ENCODE measurements at regions not wholly inside any gene's neighbourhood (a gene's known extent, or its start where the extent isn't known, plus 50 kb on each side); places are given as distances from the start of the nearest gene placed in this dataset.

DNA sequence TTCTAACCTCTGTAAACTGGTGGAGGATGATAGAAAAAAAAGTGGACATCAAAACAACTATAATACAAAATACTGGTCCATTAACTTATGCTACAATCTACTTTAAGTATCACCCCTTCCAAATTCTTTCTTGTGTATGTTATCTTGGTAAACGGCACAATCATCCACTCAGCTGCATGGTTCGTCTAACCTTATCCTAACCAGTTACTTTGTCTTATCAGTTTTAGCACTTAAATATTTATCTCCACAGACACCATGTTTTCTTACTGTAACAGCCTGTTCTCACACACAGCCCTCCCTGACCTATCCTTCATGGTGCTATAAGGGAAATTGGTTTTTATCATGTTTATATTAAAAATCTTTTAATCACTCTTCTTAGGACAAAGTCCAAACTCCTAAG lies 157.2 kb downstream of the PTGER3 start:
- 29 to 54% methylated on average over 2 of the region's 2 CpGs for WGBS, 2 donors
- Histone ChIP-seq H3K27me3 (no peaks in the 10 kb centered on the region), H3K36me3 (ENCODE audit: low read depth, missing control alignments) (no peaks in the 10 kb centered on the region), H3K4me1 (no peaks in the 10 kb centered on the region), H3K9me3 (no peaks in the 10 kb centered on the region), H3K4me3 (no peak overlapping the region), H3K27ac (no peak overlapping the region)
- TF ChIP-seq CTCF (IDR thresholded peaks at IDR 0.05): no peak
- no peak for TF ChIP-seq POLR2A (IDR thresholded peaks at IDR 0.05)
- intact Hi-C loops (cut with DNase I; ENCODE audit: low total_unique reads): no loop called here
- DNase-seq: no peak

GRCh38 chr1:70891051-70891843 lies 156.4 kb downstream of the PTGER3 start:
- H3K36me3 ChIP-seq (ENCODE audit: low read depth, missing control alignments): no peaks in the 10 kb centered on the region
- no peak for DNase-seq
- H3K9me3 ChIP-seq: no peaks in the 10 kb centered on the region
- intact Hi-C loops (cut with DNase I; ENCODE audit: low total_unique reads): no loop called here
- H3K4me1 ChIP-seq: no peaks in the 10 kb centered on the region
- no peak overlapping the region for H3K4me3 ChIP-seq
- H3K27me3 ChIP-seq: no peaks in the 10 kb centered on the region
- H3K27ac ChIP-seq: no peak overlapping the region
- TF ChIP-seq CTCF (IDR thresholded peaks at IDR 0.05): no peak
- TF ChIP-seq POLR2A (IDR thresholded peaks at IDR 0.05): no peak

DNA sequence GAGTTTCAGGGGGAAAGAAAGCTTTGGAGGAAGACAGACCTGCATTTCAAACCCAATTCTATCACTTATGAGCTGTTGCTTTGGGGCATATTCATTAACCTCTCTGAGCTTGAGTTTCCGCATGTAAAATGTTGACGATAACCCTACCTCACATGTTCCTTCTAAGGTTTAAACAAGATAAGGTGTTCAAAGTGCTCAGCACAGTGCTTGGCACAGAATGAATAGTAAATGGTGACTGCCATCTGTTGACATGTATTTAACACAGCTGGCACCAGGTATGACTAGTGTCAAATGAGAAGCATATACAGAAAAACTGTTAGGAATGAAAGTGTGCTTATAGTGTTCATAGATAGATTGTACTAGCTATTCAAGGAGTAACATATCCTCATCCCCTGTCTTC lies 155.5 kb downstream of the PTGER3 start:
- WGBS, 2 donors: 96 to 98% methylated on average over 2 of the region's 2 CpGs
- no peak for DNase-seq
- no peak overlapping the region for H3K4me3 ChIP-seq
- no peaks in the 10 kb centered on the region for H3K9me3 ChIP-seq
- no peak for TF ChIP-seq CTCF (IDR thresholded peaks at IDR 0.05)
- TF ChIP-seq POLR2A (IDR thresholded peaks at IDR 0.05): no peak
- no peaks in the 10 kb centered on the region for H3K4me1 ChIP-seq
- no peaks in the 10 kb centered on the region for H3K27me3 ChIP-seq
- H3K36me3 ChIP-seq (ENCODE audit: low read depth, missing control alignments): no peaks in the 10 kb centered on the region
- no peak overlapping the region for H3K27ac ChIP-seq
- intact Hi-C loops (cut with DNase I; ENCODE audit: low total_unique reads): no loop called here

GRCh38 chr1:70892930-70893329 lies 154.7 kb downstream of the PTGER3 start:
- H3K9me3 ChIP-seq: no peaks in the 10 kb centered on the region
- H3K36me3 ChIP-seq (ENCODE audit: low read depth, missing control alignments): no peaks in the 10 kb centered on the region
- no peak overlapping the region for H3K27ac ChIP-seq
- no peaks in the 10 kb centered on the region for H3K4me1 ChIP-seq
- H3K4me3 ChIP-seq: no peak overlapping the region
- DNase-seq: no peak
- TF ChIP-seq POLR2A (IDR thresholded peaks at IDR 0.05) (no peak), CTCF (IDR thresholded peaks at IDR 0.05) (no peak)
- H3K27me3 ChIP-seq: no peaks in the 10 kb centered on the region
- intact Hi-C loops (cut with DNase I; ENCODE audit: low total_unique reads): no loop called here
- 51 to 52% methylated on average over 1 of the region's 1 CpG for WGBS, 2 donors

GRCh38 chr1:70893381-70893780 lies 154.2 kb downstream of the PTGER3 start:
- intact Hi-C loops (cut with DNase I; ENCODE audit: low total_unique reads): no loop called here
- no peak for DNase-seq
- H3K27ac ChIP-seq: no peak overlapping the region
- H3K9me3 ChIP-seq: no peaks in the 10 kb centered on the region
- no peak for TF ChIP-seq POLR2A (IDR thresholded peaks at IDR 0.05)
- TF ChIP-seq CTCF (IDR thresholded peaks at IDR 0.05): no peak
- no peaks in the 10 kb centered on the region for H3K27me3 ChIP-seq
- no peaks in the 10 kb centered on the region for H3K4me1 ChIP-seq
- 57 to 74% methylated on average over 3 of the region's 3 CpGs for WGBS, 2 donors
- no peak overlapping the region for H3K4me3 ChIP-seq
- H3K36me3 ChIP-seq (ENCODE audit: low read depth, missing control alignments): no peaks in the 10 kb centered on the region
